Fibroblast of lung (primary cell): ENCODE measurements at regions not wholly inside any gene's neighbourhood (a gene's known extent, or its start where the extent isn't known, plus 50 kb on each side); places are given as distances from the start of the nearest gene placed in this dataset.

Experiments used
- DNase-seq, 2 donors: peaks; one replicate each; pipeline versions ENCODE4 v3.0.0 to v3.0.0-alpha.2; 2010; ENCODE audit warnings: low read depth in 2 of 2
- H2AFZ ChIP-seq: 2 replicates; pipeline ENCODE4 v1.5.1; 2012; ENCODE audit warnings: low read length, control low read depth, inconsistent platforms
- H3K27ac ChIP-seq: 2 replicates; pipeline ENCODE4 v1.5.1; 2011; ENCODE audit warnings: low read length, control low read depth; ENCODE audit not compliant: insufficient read depth
- H3K27me3 ChIP-seq: 2 replicates; pipeline ENCODE4 v1.5.1; 2011; ENCODE audit warnings: mild to moderate bottlenecking, low read length; ENCODE audit not compliant: control insufficient read depth, insufficient read depth
- H3K36me3 ChIP-seq: 2 replicates; pipeline ENCODE4 v1.5.1; 2011; ENCODE audit warnings: low read length; ENCODE audit not compliant: control insufficient read depth, insufficient read depth
- H3K4me1 ChIP-seq: 2 replicates; pipeline ENCODE4 v1.5.1; 2011; ENCODE audit warnings: low read length; ENCODE audit not compliant: control insufficient read depth, insufficient read depth; ENCODE audit errors: extremely low read depth
- H3K4me2 ChIP-seq: 2 replicates; pipeline ENCODE4 v1.5.1; 2011; ENCODE audit warnings: low read length, control low read depth; ENCODE audit not compliant: insufficient read depth; ENCODE audit errors: extremely low read depth
- H3K4me3 ChIP-seq, 4 experiments: fragments of 200-600 bp in 1 of 4; sonication (generic) in 1 of 4; replicated peaks in 1 of 4; 2 replicates each; pipeline ENCODE4 v1.5.1; 2011 to 2016; ENCODE audit warnings: low read length in 4 of 4, low read depth in 3 of 4, mild to moderate bottlenecking in 3 of 4, control low read depth in 2 of 4, inconsistent platforms in 1 of 4, mixed read lengths in 1 of 4; ENCODE audit not compliant: insufficient read depth in 1 of 4; ENCODE audit errors: control extremely low read depth in 1 of 4
- H3K79me2 ChIP-seq: 2 replicates; pipeline ENCODE4 v1.5.1; 2012; ENCODE audit warnings: mild to moderate bottlenecking, low read length, inconsistent platforms; ENCODE audit not compliant: control insufficient read depth, insufficient read depth
- H3K9ac ChIP-seq: 2 replicates; pipeline ENCODE4 v1.5.1; 2011; ENCODE audit warnings: mild to moderate bottlenecking, low read length, control low read depth; ENCODE audit not compliant: insufficient read depth
- H3K9me3 ChIP-seq: 2 replicates; pipeline ENCODE4 v1.5.1; 2012; ENCODE audit warnings: low read depth, low read length; ENCODE audit not compliant: control insufficient read depth, insufficient read depth
- H4K20me1 ChIP-seq: 2 replicates; pipeline ENCODE4 v1.5.1; 2011; ENCODE audit warnings: low read length; ENCODE audit not compliant: control insufficient read depth, insufficient read depth; ENCODE audit errors: extremely low read depth
- EZH2 ChIP-seq: IDR thresholded peaks from 2 replicates; pipeline ENCODE4 v1.5.1; 2012; ENCODE audit warnings: low read length, control low read depth, mild to moderate bottlenecking; ENCODE audit errors: missing control alignments
- TF ChIP-seq, protein P1 (sequence below), 2 donors: IDR thresholded peaks in 1 of 2; conservative IDR thresholded peaks in 1 of 2; 1 replicate in 1 of 2; 2 replicates in 1 of 2; pipeline ENCODE4 v1.5.1; 2011 to 2012; ENCODE audit warnings: low read length in 2 of 2, control low read depth in 1 of 2, inconsistent platforms in 1 of 2, low read depth in 1 of 2, mild to moderate bottlenecking in 1 of 2

DNA sequence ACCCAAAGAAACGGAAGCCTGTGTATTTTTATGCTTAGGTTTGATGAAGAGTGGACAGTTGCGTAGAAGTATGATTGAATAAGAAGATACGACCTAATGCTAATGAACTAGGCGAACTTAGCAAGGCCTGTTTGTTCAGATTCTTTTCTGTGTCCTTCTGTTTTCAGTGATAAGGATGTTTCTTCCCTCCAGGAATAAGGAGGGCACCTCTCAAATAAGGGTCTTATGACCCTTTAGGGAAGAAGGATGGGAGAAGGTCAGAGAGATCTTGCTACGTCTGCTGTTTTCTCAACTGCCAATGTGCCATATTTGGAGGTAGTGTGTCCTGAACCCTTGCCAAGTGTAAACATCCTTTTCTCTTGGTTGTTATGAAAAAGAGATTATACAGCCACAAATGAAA lies 524.8 kb downstream of the UTRN start:
- Histone ChIP-seq H4K20me1 (no peaks in the 10 kb centered on the region), H3K9me3 (no peaks in the 10 kb centered on the region), H3K27ac (no peak overlapping the region), H3K79me2 (no peaks in the 10 kb centered on the region), H2AFZ (no peak overlapping the region), H3K9ac (no peak overlapping the region), H3K4me3 (no peak overlapping the region), H3K27me3 (no peaks in the 10 kb centered on the region), H3K4me1 (peaks cover 5% of the 10 kb centered on the region), H3K36me3 (no peaks in the 10 kb centered on the region), H3K4me2 (no peak overlapping the region)
- TF ChIP-seq, protein P1, sequence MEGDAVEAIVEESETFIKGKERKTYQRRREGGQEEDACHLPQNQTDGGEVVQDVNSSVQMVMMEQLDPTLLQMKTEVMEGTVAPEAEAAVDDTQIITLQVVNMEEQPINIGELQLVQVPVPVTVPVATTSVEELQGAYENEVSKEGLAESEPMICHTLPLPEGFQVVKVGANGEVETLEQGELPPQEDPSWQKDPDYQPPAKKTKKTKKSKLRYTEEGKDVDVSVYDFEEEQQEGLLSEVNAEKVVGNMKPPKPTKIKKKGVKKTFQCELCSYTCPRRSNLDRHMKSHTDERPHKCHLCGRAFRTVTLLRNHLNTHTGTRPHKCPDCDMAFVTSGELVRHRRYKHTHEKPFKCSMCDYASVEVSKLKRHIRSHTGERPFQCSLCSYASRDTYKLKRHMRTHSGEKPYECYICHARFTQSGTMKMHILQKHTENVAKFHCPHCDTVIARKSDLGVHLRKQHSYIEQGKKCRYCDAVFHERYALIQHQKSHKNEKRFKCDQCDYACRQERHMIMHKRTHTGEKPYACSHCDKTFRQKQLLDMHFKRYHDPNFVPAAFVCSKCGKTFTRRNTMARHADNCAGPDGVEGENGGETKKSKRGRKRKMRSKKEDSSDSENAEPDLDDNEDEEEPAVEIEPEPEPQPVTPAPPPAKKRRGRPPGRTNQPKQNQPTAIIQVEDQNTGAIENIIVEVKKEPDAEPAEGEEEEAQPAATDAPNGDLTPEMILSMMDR (conservative IDR thresholded peaks at IDR 0.05 in 1 of 2, IDR thresholded peaks at IDR 0.05 in 1 of 2; ENCODE audit: low read depth in 1 of 2, low read length in 2 of 2), result no peak
- no peak for TF ChIP-seq EZH2
- no peak for DNase-seq

DNA sequence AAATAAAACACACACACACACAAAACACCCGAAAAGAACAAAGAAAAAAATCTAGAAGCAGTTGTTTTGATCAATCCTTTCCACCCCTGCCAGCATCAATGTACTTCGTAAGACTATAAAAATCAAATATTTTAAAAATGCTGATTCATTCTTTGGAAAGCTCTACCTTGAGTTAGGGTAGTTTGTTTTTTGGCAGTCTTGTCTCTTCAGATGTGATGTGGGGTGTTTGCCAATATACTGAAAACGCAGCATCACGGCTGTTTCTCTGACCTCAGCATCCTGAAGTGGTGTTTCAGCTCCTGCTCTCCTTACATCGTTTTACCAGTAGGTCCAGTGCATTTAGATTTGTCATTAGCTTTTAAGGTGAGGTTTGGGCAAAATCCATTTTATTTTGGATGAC lies 526.0 kb downstream of the UTRN start:
- peak; percentile 6 to 53 for DNase-seq

DNA sequence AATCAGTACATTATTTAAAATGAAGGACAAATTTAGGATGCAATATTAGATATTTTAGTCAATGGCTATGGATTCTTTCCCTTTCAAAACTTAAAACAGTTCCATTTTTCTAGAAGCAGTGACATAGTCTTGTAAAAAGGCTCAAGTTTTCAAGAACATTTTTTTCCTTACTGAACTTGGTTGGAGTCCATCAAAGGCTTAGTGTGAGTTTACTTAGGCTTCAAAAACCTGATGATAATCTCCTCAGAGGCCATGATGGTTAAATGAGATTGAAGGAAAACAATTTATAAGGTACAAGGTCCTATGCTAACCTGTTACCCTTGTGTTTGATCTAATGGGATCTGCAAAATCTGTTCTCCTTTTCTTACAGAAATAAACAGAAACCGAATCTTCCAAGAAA lies 531.8 kb downstream of the UTRN start:
- H4K20me1 ChIP-seq, result no peaks in the 10 kb centered on the region
- DNase-seq, result no peak
- no peaks in the 10 kb centered on the region for H3K4me1 ChIP-seq
- no peak overlapping the region for H3K9ac ChIP-seq
- H3K4me3 ChIP-seq, result no peak overlapping the region
- no peaks in the 10 kb centered on the region for H3K9me3 ChIP-seq
- H3K4me2 ChIP-seq, result no peak overlapping the region
- no peak overlapping the region for H3K27ac ChIP-seq
- H3K79me2 ChIP-seq, result no peaks in the 10 kb centered on the region
- H3K27me3 ChIP-seq, result no peaks in the 10 kb centered on the region
- H2AFZ ChIP-seq, result no peak overlapping the region
- TF ChIP-seq EZH2, result no peak
- TF ChIP-seq, protein P1 (conservative IDR thresholded peaks at IDR 0.05 in 1 of 2, IDR thresholded peaks at IDR 0.05 in 1 of 2; ENCODE audit: low read depth in 1 of 2, low read length in 2 of 2), result no peak
- H3K36me3 ChIP-seq, result peaks cover 1% of the 10 kb centered on the region

More for the DNA sequence above, 526.0 kb downstream of the UTRN start:
- Histone ChIP-seq H3K9me3 (no peaks in the 10 kb centered on the region), H2AFZ (no peak overlapping the region), H3K4me1 (peaks cover 5% of the 10 kb centered on the region), H3K36me3 (peaks cover 1% of the 10 kb centered on the region), H3K4me3 (no peak overlapping the region), H3K4me2 (no peak overlapping the region), H3K9ac (no peak overlapping the region), H3K27me3 (no peaks in the 10 kb centered on the region), H4K20me1 (no peaks in the 10 kb centered on the region), H3K79me2 (no peaks in the 10 kb centered on the region), H3K27ac (no peak overlapping the region)
- no peak for TF ChIP-seq EZH2
- TF ChIP-seq, protein P1 (conservative IDR thresholded peaks at IDR 0.05 in 1 of 2, IDR thresholded peaks at IDR 0.05 in 1 of 2; ENCODE audit: low read depth in 1 of 2, low read length in 2 of 2), result no peak
